ENCODE measurements at regions not wholly inside any gene's neighbourhood (a gene's known extent, or its start where the extent isn't known, plus 50 kb on each side); places are given as distances from the start of the nearest gene placed in this dataset.

- no peak for TF ChIP-seq REST (IDR thresholded peaks at IDR 0.05; ENCODE audit: low read depth, low read length)
- no peak for TF ChIP-seq MAX (IDR thresholded peaks at IDR 0.05; ENCODE audit: low read depth, low read length)
- no peak for TF ChIP-seq CTCF (IDR thresholded peaks at IDR 0.05 in 2 of 3, conservative IDR thresholded peaks at IDR 0.05 in 1 of 3; ENCODE audit: control insufficient read depth in 2 of 3, extremely low read depth in 1 of 3, insufficient read depth in 1 of 3, low read depth in 3 of 3, low read length in 3 of 3)
- TF ChIP-seq ZBTB33 (IDR thresholded peaks at IDR 0.05) = no peak
- TF ChIP-seq RFX5 (IDR thresholded peaks at IDR 0.05; ENCODE audit: low read depth, low read length) = no peak
- TF ChIP-seq ZBTB4 (CRISPR knock-in tag; IDR thresholded peaks at IDR 0.05) = no peak
- TF ChIP-seq POLR2A (IDR thresholded peaks at IDR 0.05; ENCODE audit: low read depth, low read length) = no peak
- no peak for TF ChIP-seq JUND (IDR thresholded peaks at IDR 0.05; ENCODE audit: low read depth, low read length)
These were observed 156.4 kb downstream of the ZFP36L2 start for GRCh38 chr2:43070030-43070429.
